ENCODE measurements at regions not wholly inside any gene's neighbourhood (a gene's known extent, or its start where the extent isn't known, plus 50 kb on each side); places are given as distances from the start of the nearest gene placed in this dataset.

- DNase-seq, result no peak
Measured at GRCh38 chr6:92364948-92365541, 1054.3 kb downstream of the EPHA7 start.

GRCh38 chr6:92363111-92363510 lies 1056.2 kb downstream of the EPHA7 start:
- DNase-seq, result no peak

DNA sequence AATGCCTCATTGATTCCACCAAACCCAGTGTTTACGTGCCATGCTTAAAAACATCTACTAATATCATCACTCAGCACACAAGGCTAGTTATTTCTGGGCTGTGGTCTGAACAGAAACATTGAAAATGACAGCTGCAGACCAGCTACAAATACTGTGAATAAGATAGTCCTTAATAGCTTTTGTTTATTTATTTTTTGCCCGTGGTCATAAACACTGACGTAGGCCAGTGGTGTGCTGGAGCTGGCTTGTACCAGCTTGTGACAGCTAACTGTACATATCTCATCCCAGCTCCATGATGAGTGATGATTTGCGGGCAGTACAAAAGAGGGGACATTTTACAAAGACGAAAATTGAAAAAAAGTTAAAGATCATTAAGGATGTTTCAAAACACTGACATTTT lies 1057.0 kb downstream of the EPHA7 start:
- no peak for DNase-seq

DNA sequence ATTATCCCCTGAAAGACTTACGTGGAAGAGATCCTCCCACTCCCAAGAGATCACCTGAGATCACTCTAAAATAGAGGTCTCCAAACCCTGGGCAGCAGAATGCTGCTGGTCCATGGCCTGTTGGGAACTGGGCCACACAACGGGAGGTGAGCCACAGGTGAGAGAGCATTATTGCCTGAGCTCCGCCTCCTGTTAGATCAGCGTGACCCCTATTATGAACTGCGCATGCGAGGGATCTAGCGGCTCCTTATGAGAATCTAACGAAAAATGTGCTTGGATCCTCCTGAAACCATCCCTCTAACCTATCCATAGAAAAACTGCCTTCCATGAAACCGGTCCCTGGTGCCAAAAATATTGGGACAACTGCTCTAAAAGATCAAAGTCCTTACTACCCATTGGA lies 1057.4 kb downstream of the EPHA7 start:
- no peak for DNase-seq

- no peak for DNase-seq
Measured at GRCh38 chr6:92354270-92354829, 1065.0 kb downstream of the EPHA7 start.

DNA sequence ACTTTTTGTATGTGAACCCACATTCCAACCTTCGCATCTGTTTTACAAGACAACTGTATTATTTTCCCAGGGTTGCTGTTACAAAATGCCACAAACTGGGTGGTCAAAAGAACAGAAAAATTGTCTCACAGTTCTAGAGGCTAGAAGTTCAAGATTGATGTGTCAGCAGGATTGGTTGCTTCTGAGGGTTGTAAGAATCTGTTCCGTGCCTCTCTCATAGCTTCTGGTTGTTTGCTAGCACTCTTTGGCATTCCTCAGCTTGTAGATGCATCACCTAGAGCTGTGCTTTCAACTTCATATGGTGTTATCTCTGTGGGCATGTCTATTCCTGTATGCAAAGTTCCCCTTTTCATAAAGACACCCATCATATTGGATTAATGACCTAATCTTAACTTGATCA lies 1067.2 kb downstream of the EPHA7 start:
- DNase-seq, result no peak

DNA sequence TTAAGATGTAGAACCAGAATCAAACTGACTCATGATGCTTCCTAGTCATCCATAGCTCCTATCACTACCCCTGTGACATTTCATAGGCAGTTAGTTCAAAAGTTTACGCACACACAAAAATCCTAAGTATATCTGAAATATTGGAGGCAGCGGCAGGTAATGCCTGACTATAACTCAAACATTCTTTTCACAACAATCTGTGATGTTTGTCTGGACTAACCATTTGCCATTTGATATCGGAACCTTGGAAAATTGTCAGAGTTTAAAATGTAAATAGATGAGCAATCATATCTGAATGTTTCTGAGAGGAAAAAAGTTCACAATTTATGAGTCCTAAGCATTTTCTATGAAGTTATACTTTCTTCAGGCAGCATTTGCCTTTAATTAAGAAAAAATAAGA lies 1078.2 kb downstream of the EPHA7 start:
- no peak for DNase-seq

GRCh38 chr6:92339936-92340640 lies 1079.3 kb downstream of the EPHA7 start:
- DNase-seq, result no peak

DNA sequence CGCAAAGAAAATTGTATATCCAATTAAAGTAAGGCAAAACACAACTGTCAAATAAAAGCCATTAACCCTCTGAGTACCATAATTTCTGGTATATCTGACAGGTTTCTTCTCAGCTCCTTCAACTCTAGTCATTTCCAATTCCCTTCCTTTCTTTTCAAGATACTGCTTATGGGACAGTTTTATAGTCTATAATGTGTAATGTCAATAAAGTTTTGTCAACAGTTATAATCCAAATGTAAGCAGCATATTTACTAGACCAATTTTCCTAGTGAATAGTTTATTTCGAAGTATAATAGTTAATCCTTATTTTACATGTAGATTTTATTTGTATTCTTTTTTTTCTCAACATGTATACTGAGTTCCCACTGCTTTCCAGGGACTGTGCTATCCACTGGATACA lies 1081.8 kb downstream of the EPHA7 start:
- no peak for DNase-seq

- no peak for DNase-seq
Measured at GRCh38 chr6:92329208-92329847, 1090.0 kb downstream of the EPHA7 start.

DNA sequence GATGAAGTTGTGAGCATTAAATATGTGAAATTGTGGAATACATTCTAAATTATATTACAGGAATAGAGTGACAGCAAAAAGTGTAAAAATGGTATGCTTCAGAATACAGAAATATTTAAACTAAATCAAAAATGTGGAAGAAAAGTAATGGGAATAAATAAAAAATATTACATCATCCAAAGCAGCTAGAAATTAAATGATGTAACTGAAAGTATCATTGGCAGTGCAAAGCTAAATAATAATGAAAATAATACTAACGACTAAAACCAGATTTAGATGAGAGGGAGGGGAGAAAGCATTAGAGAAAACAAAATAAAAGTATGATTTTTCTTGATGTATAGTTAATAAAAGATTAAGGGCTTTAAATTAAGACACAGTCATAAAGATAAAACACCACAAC lies 1104.0 kb downstream of the EPHA7 start:
- DNase-seq, result no peak

- no peak for DNase-seq
Measured at GRCh38 chr6:92297101-92297500, 1122.3 kb downstream of the EPHA7 start.

DNA sequence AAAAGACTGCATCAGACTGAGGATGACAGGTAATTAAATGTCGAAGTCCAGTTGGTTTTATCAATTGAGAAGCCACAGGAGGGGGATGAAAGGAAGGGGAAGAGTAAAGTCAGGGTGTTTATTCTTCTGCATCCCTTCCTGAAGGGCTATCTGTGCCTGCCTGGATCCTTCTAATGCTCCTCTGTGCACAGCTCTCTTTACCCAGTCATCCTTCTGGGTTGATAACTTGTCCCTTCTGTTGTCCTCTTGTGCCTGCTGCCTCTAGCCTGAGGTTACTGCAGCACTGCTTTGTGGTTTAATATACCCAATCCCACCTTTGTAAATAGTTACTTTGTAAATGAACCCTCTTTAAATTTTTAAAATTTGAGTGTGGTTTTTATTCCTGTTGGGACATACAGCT lies 1127.3 kb downstream of the EPHA7 start:
- no peak for DNase-seq

GRCh38 chr6:92289831-92290230 lies 1129.5 kb downstream of the EPHA7 start:
- no peak for DNase-seq

- DNase-seq, result no peak
Measured at GRCh38 chr6:92281571-92282076, 1137.7 kb downstream of the EPHA7 start.

GRCh38 chr6:92275150-92275549 lies 1144.2 kb downstream of the EPHA7 start:
- no peak for DNase-seq

DNA sequence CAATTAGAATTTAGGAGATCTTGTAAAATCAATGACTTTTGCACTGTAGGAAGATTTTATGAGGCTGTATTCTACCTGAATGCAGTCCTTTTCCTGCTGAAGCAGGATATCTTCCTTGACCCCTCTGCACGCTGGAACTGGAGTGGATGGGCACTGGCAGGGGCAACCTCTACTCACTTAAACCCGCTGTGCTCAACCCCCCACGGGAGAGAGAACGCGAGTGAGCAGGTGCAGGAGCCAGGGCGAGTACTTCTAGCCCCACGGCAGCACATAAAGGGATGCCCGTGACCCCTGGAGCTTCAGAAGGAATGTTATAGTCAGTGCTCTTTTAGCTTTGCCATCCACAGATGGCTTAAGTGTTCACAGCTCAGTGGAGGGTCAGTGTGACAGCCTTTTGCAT lies 1144.8 kb downstream of the EPHA7 start:
- DNase-seq, result no peak

GRCh38 chr6:92273694-92274093 lies 1145.7 kb downstream of the EPHA7 start:
- no peak for DNase-seq

GRCh38 chr6:92271091-92271490 lies 1148.3 kb downstream of the EPHA7 start:
- DNase-seq, result no peak

DNA sequence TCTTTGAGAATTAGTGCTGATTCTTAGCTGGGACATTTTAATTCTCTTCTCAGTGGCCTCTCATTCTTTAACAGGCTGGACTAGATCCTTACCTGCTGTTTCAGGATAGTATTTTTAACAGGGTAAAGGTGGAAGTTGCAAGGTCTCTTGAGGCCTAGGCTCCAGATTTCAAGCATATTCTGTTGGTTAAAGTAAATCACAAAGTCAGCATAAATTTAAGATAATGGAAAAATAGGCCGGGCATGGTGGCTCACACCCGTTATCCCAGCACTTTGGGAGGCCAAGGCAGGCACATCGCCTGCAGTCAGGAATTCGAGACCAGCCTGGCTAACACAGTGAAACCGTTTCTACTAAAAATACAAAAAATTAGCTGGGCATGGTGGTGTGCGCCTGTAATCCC lies 1149.0 kb downstream of the EPHA7 start:
- DNase-seq, result no peak

DNA sequence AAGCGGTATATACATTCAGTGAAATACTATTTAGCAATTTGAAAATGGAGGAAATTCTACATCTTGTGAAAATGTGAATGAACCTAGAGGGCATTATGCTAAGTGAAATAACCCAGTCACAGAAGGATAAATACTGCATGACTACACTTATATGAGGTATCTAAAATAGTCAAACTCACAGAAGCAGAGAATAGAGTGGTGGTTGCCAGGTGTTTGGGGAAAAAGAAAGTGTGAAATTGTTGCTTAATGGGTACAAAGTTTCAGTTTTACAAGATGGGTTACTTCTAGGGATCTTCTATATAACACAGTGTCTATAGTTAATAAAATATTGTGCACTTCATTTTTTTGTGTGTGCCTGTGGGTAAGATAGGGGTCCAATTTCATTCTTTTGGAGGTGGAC lies 1152.0 kb downstream of the EPHA7 start:
- DNase-seq, result no peak

GRCh38 chr6:92263864-92264263 lies 1155.5 kb downstream of the EPHA7 start:
- no peak for DNase-seq

GRCh38 chr6:92259171-92259570 lies 1160.2 kb downstream of the EPHA7 start:
- DNase-seq, result no peak

DNA sequence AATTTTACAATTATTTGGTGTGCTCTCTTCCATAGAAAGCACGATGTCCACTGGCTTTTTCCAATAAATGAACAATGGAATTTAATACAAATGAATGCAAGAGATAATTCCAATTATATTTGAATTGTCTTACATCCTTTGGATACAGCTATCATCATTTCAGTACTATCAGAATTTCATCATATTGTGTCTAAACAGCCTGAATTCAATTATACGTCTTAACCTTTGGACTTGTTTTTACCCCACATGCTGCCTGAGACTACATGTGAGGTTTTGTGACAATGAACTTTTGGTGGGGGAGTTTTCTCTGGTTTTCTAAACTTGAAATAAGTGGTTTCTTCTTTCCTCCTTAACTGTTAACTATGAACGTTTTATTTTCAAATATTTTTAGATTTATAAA lies 1176.0 kb downstream of the EPHA7 start:
- no peak for DNase-seq

Measured in activated naive CD4-positive, alpha-beta T cell treated with anti-CD3 and anti-CD28 coated beads, Interleukin-2, amount 50 U/mL, for 16 hours (primary cell).